Left renal pelvis (tissue), 4 donors: ENCODE measurements at regions not wholly inside any gene's neighbourhood (a gene's known extent, or its start where the extent isn't known, plus 50 kb on each side); places are given as distances from the start of the nearest gene placed in this dataset.
A peak's percentile ranks its signal among the peaks of the same experiment; 100 is the strongest.
"Not testable (repeated sequence)": the region's sequence is repeated elsewhere in the genome, so short reads cannot be mapped to it uniquely, and the experiment has no call there.

Experiments
- DNase-seq, 4 donors: peaks; one replicate each; pipeline ENCODE4 v3.0.0-alpha.2; 2013; ENCODE audit warnings: low read depth in 4 of 4, low spot score in 3 of 4

GRCh38 chr10:117492504-117492903 lies 50.0 kb upstream of the EMX2 start:
- DNase-seq: no peak

GRCh38 chr10:117488004-117488403 lies 54.5 kb upstream of the EMX2 start:
- DNase-seq: no peak

GRCh38 chr10:117486606-117487005 lies 55.9 kb upstream of the EMX2 start:
- DNase-seq: no peak

- no peak for DNase-seq
Observed at GRCh38 chr10:117483056-117483590, 59.4 kb upstream of the EMX2 start.

GRCh38 chr10:117481011-117481410 lies 61.5 kb upstream of the EMX2 start:
- DNase-seq: not testable (repeated sequence)

GRCh38 chr10:117480097-117480496 lies 62.4 kb upstream of the EMX2 start:
- DNase-seq: no peak

GRCh38 chr10:117477961-117478670 lies 64.4 kb upstream of the EMX2 start:
- DNase-seq: no peak

GRCh38 chr10:117477211-117477947 lies 65.2 kb upstream of the EMX2 start:
- no peak for DNase-seq

- DNase-seq: no peak
Observed at GRCh38 chr10:117476716-117477115, 65.8 kb upstream of the EMX2 start.

- DNase-seq: no peak
Observed at GRCh38 chr10:117476281-117476680, 66.3 kb upstream of the EMX2 start.

GRCh38 chr10:117472872-117473271 lies 69.7 kb upstream of the EMX2 start:
- no peak for DNase-seq

- no peak for DNase-seq
Observed at GRCh38 chr10:117471344-117471874, 71.1 kb upstream of the EMX2 start.

- no peak for DNase-seq
Observed at GRCh38 chr10:117470733-117471132, 71.8 kb upstream of the EMX2 start.

- no peak for DNase-seq
Observed at GRCh38 chr10:117468665-117469064, 73.9 kb upstream of the EMX2 start.

- no peak for DNase-seq
Observed at GRCh38 chr10:117464176-117464575, 78.4 kb upstream of the EMX2 start.

- no peak for DNase-seq
Observed at GRCh38 chr10:117463545-117463920, 79.0 kb upstream of the EMX2 start.

GRCh38 chr10:117462816-117463544 lies 79.6 kb upstream of the EMX2 start:
- DNase-seq: no peak

- DNase-seq: no peak
Observed at GRCh38 chr10:117462424-117462792, 80.1 kb upstream of the EMX2 start.

- peak; percentile 26 to 73 (median 46) for DNase-seq
Observed at GRCh38 chr10:117461766-117462423, 80.7 kb upstream of the EMX2 start.

GRCh38 chr10:117460846-117461765 lies 81.4 kb upstream of the EMX2 start:
- no peak for DNase-seq
